Parathyroid adenoma (tissue), 2 donors: ENCODE measurements at regions not wholly inside any gene's neighbourhood (a gene's known extent, or its start where the extent isn't known, plus 50 kb on each side); places are given as distances from the start of the nearest gene placed in this dataset.

Source experiments
- H2AFZ ChIP-seq: fragments of 300-600 bp; sonication (generic); one replicate; pipeline ENCODE4 v1.7.0; 2017; ENCODE audit warnings: antibody characterized with exemption, mild to moderate bottlenecking
- H3K27ac ChIP-seq: fragments of 300-600 bp; sonication (generic); one replicate; pipeline ENCODE4 v1.7.0; 2017
- H3K27me3 ChIP-seq: fragments of 300-600 bp; sonication (generic); one replicate; pipeline ENCODE4 v1.7.0; 2017; ENCODE audit warnings: low read length; ENCODE audit not compliant: control insufficient read depth, insufficient read depth
- H3K36me3 ChIP-seq: fragments of 300-600 bp; sonication (generic); one replicate; pipeline ENCODE4 v1.7.0; 2017; ENCODE audit warnings: low read length; ENCODE audit not compliant: control insufficient read depth, insufficient read depth
- H3K4me1 ChIP-seq: fragments of 300-600 bp; sonication (generic); one replicate; pipeline ENCODE4 v1.7.0; 2017; ENCODE audit warnings: control low read depth
- H3K4me2 ChIP-seq: fragments of 300-600 bp; sonication (generic); one replicate; pipeline ENCODE4 v1.7.0; 2017; ENCODE audit warnings: low read length
- H3K4me3 ChIP-seq: fragments of 300-600 bp; sonication (generic); one replicate; pipeline ENCODE4 v1.7.0; 2017; ENCODE audit warnings: low read depth, low read length
- H3K79me2 ChIP-seq: fragments of 300-600 bp; sonication (generic); one replicate; pipeline ENCODE4 v1.7.0; 2017; ENCODE audit warnings: control low read depth
- H3K9ac ChIP-seq: fragments of 300-600 bp; sonication (generic); one replicate; pipeline ENCODE4 v1.7.0; 2017; ENCODE audit warnings: mild to moderate bottlenecking
- H3K9me3 ChIP-seq: fragments of 300-600 bp; sonication (generic); one replicate; pipeline ENCODE4 v1.7.0; 2017; ENCODE audit warnings: low read length; ENCODE audit not compliant: control insufficient read depth
- TF ChIP-seq, protein P1 (sequence below): fragments of 300-600 bp; sonication (generic); IDR thresholded peaks from one replicate; pipeline ENCODE4 v1.7.0; 2017; ENCODE audit warnings: antibody characterized with exemption, mild to moderate bottlenecking
- donor health status: primary hyperparathyroidism.

GRCh38 chr16:65758620-65759019, 607.9 kb upstream of the CDH5 start:
- no peaks in the 10 kb centered on the region for H3K27me3 ChIP-seq
- no peak overlapping the region for H2AFZ ChIP-seq
- H3K4me1 ChIP-seq = no peaks in the 10 kb centered on the region
- no peak overlapping the region for H3K4me2 ChIP-seq
- no peaks in the 10 kb centered on the region for H3K36me3 ChIP-seq
- H3K79me2 ChIP-seq = no peaks in the 10 kb centered on the region
- TF ChIP-seq, protein P1, sequence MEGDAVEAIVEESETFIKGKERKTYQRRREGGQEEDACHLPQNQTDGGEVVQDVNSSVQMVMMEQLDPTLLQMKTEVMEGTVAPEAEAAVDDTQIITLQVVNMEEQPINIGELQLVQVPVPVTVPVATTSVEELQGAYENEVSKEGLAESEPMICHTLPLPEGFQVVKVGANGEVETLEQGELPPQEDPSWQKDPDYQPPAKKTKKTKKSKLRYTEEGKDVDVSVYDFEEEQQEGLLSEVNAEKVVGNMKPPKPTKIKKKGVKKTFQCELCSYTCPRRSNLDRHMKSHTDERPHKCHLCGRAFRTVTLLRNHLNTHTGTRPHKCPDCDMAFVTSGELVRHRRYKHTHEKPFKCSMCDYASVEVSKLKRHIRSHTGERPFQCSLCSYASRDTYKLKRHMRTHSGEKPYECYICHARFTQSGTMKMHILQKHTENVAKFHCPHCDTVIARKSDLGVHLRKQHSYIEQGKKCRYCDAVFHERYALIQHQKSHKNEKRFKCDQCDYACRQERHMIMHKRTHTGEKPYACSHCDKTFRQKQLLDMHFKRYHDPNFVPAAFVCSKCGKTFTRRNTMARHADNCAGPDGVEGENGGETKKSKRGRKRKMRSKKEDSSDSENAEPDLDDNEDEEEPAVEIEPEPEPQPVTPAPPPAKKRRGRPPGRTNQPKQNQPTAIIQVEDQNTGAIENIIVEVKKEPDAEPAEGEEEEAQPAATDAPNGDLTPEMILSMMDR = no peak
- no peak overlapping the region for H3K27ac ChIP-seq
- H3K4me3 ChIP-seq = no peak overlapping the region
- H3K9ac ChIP-seq = no peak overlapping the region
- H3K9me3 ChIP-seq = no peaks in the 10 kb centered on the region

DNA sequence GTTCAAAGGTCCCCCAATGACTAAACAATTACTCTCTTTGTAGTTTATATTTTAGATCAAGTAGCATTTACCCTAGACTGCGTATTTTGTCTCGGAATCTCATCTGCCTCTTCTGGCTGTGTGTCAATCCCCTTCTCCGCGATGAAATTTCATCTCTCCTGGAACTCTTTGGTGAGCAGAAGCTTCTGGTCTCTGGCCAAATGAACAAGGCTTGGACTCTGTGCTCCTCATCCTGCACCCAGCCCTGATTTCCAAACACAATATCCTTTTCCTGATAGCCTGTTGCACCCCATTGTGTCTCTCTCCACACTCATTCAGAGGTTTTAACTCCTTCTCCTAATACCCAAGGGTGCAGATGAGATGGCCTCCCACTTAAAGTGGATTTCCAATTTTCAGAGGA, 609.4 kb upstream of the CDH5 start:
- H3K9ac ChIP-seq = no peak overlapping the region
- no peak overlapping the region for H3K4me3 ChIP-seq
- H3K27me3 ChIP-seq = no peaks in the 10 kb centered on the region
- H3K79me2 ChIP-seq = no peaks in the 10 kb centered on the region
- no peaks in the 10 kb centered on the region for H3K36me3 ChIP-seq
- H3K27ac ChIP-seq = no peak overlapping the region
- no peaks in the 10 kb centered on the region for H3K4me1 ChIP-seq
- H2AFZ ChIP-seq = no peak overlapping the region
- no peak overlapping the region for H3K4me2 ChIP-seq
- TF ChIP-seq, protein P1 = no peak
- no peaks in the 10 kb centered on the region for H3K9me3 ChIP-seq

DNA sequence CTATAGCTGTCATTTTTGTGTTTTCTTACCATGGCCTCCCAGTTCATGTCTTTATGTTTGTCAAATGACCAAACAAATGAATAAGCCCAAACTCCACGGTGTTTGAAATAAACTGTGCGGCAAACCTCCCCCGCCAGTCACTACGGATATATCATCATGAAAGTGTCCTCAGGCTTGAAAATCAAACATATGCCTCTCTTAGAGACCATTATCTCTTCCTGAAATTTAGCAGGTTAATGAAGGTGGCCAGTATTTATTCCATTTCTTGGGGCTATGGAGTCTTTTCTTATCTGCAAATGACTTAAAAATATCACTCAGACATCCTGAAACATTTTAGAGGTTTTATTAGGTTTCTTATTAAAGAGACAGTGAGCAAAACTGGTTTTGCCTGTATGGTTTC, 610.3 kb upstream of the CDH5 start:
- Histone ChIP-seq H3K27me3 (no peaks in the 10 kb centered on the region), H2AFZ (no peak overlapping the region), H3K27ac (no peak overlapping the region), H3K4me3 (no peak overlapping the region), H3K36me3 (no peaks in the 10 kb centered on the region), H3K4me2 (no peak overlapping the region), H3K9ac (no peak overlapping the region), H3K4me1 (no peaks in the 10 kb centered on the region), H3K79me2 (no peaks in the 10 kb centered on the region), H3K9me3 (no peaks in the 10 kb centered on the region)
- TF ChIP-seq, protein P1 = no peak

DNA sequence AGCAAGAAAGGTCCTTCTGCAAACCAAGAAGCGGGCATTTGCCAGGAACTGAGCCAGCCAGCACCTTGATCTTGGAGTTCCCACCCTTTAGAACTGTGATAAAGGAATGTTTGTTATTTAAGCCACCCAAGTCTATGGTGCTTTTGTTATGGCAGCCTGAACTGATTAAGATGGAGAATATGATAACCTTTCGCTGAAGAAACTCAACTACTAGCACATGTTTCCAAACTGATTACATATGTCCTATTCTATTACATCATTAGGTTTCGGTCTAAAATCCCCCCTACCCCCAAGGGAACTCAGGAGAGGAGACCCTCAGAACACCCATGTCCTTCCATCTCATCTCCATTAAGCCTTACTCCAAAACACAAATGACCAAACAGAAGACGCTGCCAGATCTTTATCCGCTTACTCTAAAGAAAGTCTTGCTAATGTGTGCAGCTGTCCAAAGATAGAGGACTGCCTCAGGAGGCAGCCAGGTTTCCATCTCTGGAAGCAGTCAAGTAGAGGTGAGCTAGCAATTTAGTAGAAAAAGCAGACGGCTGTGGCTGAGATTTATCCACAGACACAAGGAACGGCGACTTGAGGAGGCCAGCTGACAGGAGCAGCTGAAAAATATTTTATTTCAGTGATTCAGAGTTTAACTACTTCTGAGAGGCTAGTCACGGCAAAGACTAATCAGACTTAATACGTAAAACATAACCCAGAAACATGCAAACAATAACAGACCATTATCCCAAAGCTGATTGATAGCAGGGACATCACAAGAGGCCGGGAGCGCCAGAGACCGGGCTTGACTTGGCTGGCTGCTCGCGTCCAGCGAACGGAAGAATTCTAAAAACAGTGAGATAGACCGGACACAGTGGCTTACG, 611.4 kb upstream of the CDH5 start:
- H3K27ac ChIP-seq = no peak overlapping the region
- H3K79me2 ChIP-seq = no peaks in the 10 kb centered on the region
- no peaks in the 10 kb centered on the region for H3K27me3 ChIP-seq
- no peak overlapping the region for H3K4me2 ChIP-seq
- H2AFZ ChIP-seq = no peak overlapping the region
- no peaks in the 10 kb centered on the region for H3K4me1 ChIP-seq
- no peaks in the 10 kb centered on the region for H3K36me3 ChIP-seq
- TF ChIP-seq, protein P1 = no peak
- H3K9me3 ChIP-seq = no peaks in the 10 kb centered on the region
- no peak overlapping the region for H3K9ac ChIP-seq
- no peak overlapping the region for H3K4me3 ChIP-seq

DNA sequence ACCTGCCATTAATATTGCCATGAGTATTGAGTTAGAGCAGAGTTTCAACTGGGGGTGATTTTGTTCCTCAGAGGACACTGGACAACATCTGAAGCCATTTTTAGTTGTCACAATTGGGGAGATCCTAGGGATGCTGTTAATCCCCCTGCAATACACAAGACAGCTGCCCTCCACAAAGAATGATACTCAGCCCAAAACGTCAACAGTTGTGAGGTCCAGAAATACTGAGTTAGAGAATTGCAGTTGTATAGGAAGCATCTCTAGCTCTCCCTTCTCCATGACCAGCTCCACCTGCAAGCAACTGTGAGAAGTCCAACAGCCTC, 614.0 kb upstream of the CDH5 start:
- no peaks in the 10 kb centered on the region for H3K27me3 ChIP-seq
- H3K4me3 ChIP-seq = no peak overlapping the region

More for the DNA sequence above, 614.0 kb upstream of the CDH5 start:
- Histone ChIP-seq H3K4me1 (no peaks in the 10 kb centered on the region), H3K4me2 (no peak overlapping the region), H2AFZ (no peak overlapping the region), H3K9me3 (no peaks in the 10 kb centered on the region), H3K79me2 (no peaks in the 10 kb centered on the region), H3K27ac (no peak overlapping the region), H3K9ac (no peak overlapping the region), H3K36me3 (no peaks in the 10 kb centered on the region)
- TF ChIP-seq, protein P1 = no peak
